ENCODE measurements at regions not wholly inside any gene's neighbourhood (a gene's known extent, or its start where the extent isn't known, plus 50 kb on each side); places are given as distances from the start of the nearest gene placed in this dataset.

DNA sequence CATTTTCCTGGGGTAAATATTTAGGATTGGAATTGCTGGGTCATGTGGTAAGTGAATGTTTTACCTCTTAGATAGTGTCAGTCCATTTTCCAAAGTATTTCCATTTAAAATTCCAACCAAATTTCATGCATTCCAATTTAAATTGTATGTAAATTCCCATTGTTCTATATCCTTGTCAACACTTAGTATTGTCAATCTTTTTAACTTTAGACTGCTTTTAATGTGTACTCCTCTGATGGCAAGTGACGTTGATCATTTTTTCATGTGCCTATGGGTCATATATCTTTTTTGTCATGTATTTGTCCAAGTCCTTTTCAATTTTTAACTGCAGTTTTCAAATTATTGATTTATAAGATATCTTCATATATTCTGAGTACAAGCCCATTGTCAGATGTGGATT is 80.8 kb upstream of the FAM20C start:
- TF ChIP-seq EZH2phosphoT487 (IDR thresholded peaks at IDR 0.05; ENCODE audit: borderline replicate concordance, low read length) = no peak
- TF ChIP-seq, protein P1, sequence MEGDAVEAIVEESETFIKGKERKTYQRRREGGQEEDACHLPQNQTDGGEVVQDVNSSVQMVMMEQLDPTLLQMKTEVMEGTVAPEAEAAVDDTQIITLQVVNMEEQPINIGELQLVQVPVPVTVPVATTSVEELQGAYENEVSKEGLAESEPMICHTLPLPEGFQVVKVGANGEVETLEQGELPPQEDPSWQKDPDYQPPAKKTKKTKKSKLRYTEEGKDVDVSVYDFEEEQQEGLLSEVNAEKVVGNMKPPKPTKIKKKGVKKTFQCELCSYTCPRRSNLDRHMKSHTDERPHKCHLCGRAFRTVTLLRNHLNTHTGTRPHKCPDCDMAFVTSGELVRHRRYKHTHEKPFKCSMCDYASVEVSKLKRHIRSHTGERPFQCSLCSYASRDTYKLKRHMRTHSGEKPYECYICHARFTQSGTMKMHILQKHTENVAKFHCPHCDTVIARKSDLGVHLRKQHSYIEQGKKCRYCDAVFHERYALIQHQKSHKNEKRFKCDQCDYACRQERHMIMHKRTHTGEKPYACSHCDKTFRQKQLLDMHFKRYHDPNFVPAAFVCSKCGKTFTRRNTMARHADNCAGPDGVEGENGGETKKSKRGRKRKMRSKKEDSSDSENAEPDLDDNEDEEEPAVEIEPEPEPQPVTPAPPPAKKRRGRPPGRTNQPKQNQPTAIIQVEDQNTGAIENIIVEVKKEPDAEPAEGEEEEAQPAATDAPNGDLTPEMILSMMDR (conservative IDR thresholded peaks at IDR 0.05; ENCODE audit: low read depth, low read length) = no peak
